HG03196 (cell line): ENCODE measurements at regions not wholly inside any gene's neighbourhood (a gene's known extent, or its start where the extent isn't known, plus 50 kb on each side); places are given as distances from the start of the nearest gene placed in this dataset.
"Not testable (repeated sequence)": the region's sequence is repeated elsewhere in the genome, so short reads cannot be mapped to it uniquely, and the experiment has no call there.

Source experiments
- ATAC-seq: cut with Tn5 transposase; IDR thresholded peaks from one replicate; pipeline ENCODE4 v1.9.1; 2021; ENCODE audit not compliant: unreplicated experiment

GRCh38 chr11:110514967-110515366, 85.2 kb downstream of the FDX1 start:
- ATAC-seq, result no peak

DNA sequence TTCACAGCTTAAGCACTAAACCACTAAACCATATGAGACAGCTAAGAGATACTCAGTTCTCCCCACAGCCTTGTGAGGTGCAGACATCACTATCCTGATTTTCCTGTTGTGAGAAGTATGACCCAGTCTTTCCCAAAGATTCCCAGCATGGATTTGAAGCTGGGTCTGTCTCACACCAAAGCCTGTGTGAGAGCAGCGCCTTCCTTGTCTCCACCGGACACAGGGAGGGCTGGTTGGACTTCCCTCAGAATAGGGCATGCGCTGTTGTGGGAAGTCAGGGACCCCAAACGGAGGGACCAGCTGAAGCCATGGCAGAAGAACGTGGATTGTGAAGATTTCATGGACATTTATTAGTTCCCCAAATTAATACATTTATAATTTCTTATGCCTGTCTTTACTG, 87.6 kb downstream of the FDX1 start:
- ATAC-seq, result not testable (repeated sequence)

GRCh38 chr11:110518809-110519514, 89.2 kb downstream of the FDX1 start:
- ATAC-seq, result no peak

GRCh38 chr11:110519796-110520195, 90.0 kb downstream of the FDX1 start:
- ATAC-seq, result no peak

DNA sequence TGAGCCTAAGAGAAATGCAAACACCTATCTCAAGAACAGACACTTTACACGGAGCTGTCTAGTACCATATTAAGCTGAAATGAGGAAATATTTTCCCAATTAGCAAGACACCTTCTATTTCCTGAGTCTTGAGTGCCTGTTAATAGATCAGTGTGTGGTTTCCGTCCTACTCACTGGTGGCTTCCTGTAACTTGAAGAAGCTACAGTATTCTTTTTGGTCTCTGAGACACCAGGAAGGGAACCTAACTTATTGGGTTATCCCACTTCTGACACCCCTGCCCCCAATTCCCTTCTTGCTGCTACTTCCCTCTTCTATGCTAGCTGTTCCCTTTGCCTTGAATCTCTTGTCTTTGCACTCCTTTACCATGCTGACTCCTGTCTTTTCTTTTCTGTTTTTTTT, 92.7 kb downstream of the FDX1 start:
- ATAC-seq, result no peak

DNA sequence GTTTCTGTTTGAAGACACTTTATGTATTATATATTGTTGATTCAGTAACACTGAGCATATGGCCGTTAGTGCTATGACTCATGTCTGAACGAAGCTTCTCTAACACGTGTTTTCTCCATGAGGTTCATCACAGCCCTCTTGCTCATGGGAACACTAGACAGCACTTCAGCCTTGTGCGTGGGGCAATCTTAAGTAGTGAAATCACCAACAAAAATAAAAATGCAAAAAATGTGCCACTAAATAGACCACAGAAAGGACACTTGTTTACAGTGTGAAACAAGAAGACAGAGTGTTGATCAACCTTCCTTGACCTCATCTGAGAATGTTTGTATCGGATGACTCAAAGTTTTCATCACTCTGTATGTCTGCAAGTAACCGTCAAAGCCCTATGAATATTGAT, 94.5 kb downstream of the FDX1 start:
- ATAC-seq, result no peak

GRCh38 chr11:110525883-110526282, 96.1 kb downstream of the FDX1 start:
- ATAC-seq, result peak; percentile 86

- peak; percentile 52 for ATAC-seq
Measured at GRCh38 chr11:110526323-110526722, 96.6 kb downstream of the FDX1 start.
